Esophagus (tissue), 2 donors: ENCODE measurements at regions not wholly inside any gene's neighbourhood (a gene's known extent, or its start where the extent isn't known, plus 50 kb on each side); places are given as distances from the start of the nearest gene placed in this dataset.
"Not testable (repeated sequence)": the region's sequence is repeated elsewhere in the genome, so short reads cannot be mapped to it uniquely, and the experiment has no call there.

Source experiments
- H3K27ac ChIP-seq, 2 donors: one replicate each; pipeline ENCODE4 v1.5.1; 2013; ENCODE audit warnings: low read depth in 2 of 2, mild to moderate bottlenecking in 2 of 2, inconsistent platforms in 1 of 2, low read length in 1 of 2, moderate library complexity in 1 of 2
- H3K27me3 ChIP-seq, 2 donors: one replicate each; pipeline ENCODE4 v1.6.1; 2013; ENCODE audit warnings: low read length in 2 of 2, control low read depth in 1 of 2, mild to moderate bottlenecking in 1 of 2; ENCODE audit not compliant: insufficient read depth in 2 of 2, control insufficient read depth in 1 of 2
- H3K36me3 ChIP-seq, 2 donors: one replicate each; pipeline ENCODE4 v1.6.1; 2013; ENCODE audit warnings: low read length in 1 of 2; ENCODE audit not compliant: control insufficient read depth in 2 of 2, insufficient read depth in 2 of 2
- H3K4me1 ChIP-seq, 2 donors: one replicate each; pipeline ENCODE4 v1.6.1; 2013; ENCODE audit warnings: low read length in 1 of 2; ENCODE audit not compliant: control insufficient read depth in 2 of 2, insufficient read depth in 2 of 2
- H3K4me3 ChIP-seq, 2 donors: one replicate each; pipeline ENCODE4 v1.5.1; 2013; ENCODE audit warnings: low read length in 2 of 2, mild to moderate bottlenecking in 2 of 2, low read depth in 1 of 2, moderate library complexity in 1 of 2
- H3K9me3 ChIP-seq, 2 donors: one replicate each; pipeline ENCODE4 v1.6.1; 2013; ENCODE audit warnings: mild to moderate bottlenecking in 2 of 2, low read depth in 1 of 2, low read length in 1 of 2, moderate library complexity in 1 of 2; ENCODE audit not compliant: control insufficient read depth in 2 of 2, insufficient read depth in 1 of 2
- WGBS, 2 donors: extraction: QIAGEN DNeasy Blood & Tissue Kit; methylation state at CpG; one replicate each; pipeline ENCODE4 v1.1.7; 2013; 5-methylcytosine and 5-hydroxymethylcytosine counted together
- donor health status: healthy with polysubstance abuse.
- donor health status: Bipolar disorder and iron deficiency.

DNA sequence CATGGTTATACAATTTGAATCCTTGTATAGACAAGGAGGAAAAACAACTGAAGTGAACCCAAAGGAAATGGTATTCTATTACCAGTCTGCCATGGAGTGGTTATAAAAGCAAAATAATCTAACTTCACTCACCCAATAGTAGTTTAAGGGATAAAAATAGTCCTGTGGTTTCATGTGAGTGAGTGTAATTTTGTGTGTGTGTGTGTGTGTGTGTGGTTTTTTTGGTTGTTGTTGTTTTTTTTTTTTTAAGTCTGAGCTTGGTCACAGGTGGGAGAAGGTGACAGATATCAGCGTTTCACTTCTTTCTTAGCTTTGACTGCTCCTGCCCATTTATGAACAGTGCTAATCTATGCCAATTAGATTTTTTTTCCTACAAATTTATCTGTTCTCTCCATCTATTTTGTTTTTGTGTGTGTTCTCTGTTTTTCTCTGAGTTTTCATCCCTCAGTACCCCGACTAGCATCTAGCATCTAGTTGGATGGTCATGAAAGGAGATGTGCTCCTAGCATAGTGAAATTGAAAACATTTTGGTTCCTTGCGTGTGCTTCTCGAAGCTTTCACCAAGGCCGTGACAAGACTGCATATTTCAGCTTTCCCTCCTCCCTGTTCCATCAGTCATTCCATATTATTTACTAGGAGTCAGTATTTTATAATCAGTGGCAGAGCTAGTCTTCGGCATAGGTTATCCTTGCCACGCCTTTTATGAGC is 200.1 kb upstream of the DTNA start:
- no peak overlapping the region for H3K4me3 ChIP-seq
- H3K27ac ChIP-seq: no peak overlapping the region
- no peaks in the 10 kb centered on the region for H3K4me1 ChIP-seq
- no peaks in the 10 kb centered on the region for H3K36me3 ChIP-seq
- no peaks in the 10 kb centered on the region for H3K9me3 ChIP-seq
- WGBS, 2 donors: 84 to 89% methylated on average over 7 of the region's 7 CpGs
- H3K27me3 ChIP-seq: no peaks in the 10 kb centered on the region

DNA sequence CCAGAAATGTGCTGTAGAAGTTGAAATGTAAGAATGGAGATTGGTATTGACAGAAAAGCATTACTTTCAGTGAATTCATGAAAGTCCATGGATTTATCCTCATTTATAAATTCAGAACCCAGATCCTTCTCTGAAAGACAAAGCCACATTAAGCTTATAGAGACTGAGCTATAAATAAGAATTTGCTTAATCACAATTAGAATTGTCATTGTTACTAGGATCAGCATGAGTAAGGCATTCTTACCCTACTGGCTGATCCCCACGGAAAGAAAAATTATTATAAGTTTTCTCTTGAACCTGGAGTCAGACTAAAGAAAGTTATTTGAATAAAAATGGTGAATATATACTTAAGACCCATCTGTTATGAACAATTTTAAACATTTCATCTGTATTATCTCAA is 199.2 kb upstream of the DTNA start:
- WGBS, 2 donors: 40 to 55% methylated on average over 1 of the region's 1 CpG

DNA sequence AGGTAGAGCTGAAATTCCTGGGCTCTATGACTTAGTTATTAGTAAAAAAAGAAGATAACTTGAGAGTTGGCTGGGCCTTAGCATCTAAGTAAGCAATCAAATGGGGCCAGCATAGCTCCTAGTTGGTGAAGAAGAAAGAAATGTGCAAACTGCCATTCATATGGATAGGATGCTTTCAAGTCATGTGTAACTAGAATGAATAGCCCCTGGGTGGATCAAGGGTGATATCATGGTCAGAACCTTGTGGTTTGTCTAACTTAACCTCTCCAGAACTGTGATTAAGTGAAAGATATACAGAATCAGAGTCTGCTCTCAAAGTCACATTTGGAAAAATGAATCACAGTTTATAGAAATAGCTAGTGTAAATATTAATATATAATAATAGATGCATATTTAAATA is 198.7 kb upstream of the DTNA start:
- Histone ChIP-seq H3K4me1 (no peaks in the 10 kb centered on the region), H3K4me3 (no peak overlapping the region), H3K36me3 (no peaks in the 10 kb centered on the region), H3K27ac (no peak overlapping the region), H3K9me3 (no peaks in the 10 kb centered on the region), H3K27me3 (no peaks in the 10 kb centered on the region)

More for the DNA sequence above, 199.2 kb upstream of the DTNA start:
- Histone ChIP-seq H3K36me3 (no peaks in the 10 kb centered on the region), H3K4me3 (no peak overlapping the region), H3K27ac (no peak overlapping the region), H3K27me3 (no peaks in the 10 kb centered on the region), H3K9me3 (no peaks in the 10 kb centered on the region), H3K4me1 (no peaks in the 10 kb centered on the region)

DNA sequence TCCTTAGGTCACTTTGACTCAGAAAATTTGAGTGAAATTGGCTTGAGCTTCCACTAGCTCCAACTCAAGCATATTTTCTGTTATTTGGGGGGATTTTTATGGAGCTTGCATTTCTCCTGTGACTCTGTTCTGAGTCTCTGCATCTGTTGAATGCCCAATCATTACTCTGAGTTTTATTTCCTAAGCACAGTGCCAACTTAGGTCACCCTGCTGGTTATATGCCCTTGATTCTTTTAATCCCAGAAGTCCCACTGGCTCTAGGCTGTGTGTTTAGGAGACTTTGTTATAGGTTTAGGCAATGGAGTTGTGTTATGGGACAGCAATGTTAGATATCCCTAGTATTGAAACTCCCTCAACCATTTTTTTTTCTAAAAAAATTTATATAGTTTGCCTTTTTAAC is 198.2 kb upstream of the DTNA start:
- Histone ChIP-seq H3K36me3 (no peaks in the 10 kb centered on the region), H3K4me3 (no peak overlapping the region), H3K9me3 (no peaks in the 10 kb centered on the region), H3K4me1 (no peaks in the 10 kb centered on the region), H3K27ac (no peak overlapping the region), H3K27me3 (no peaks in the 10 kb centered on the region)

DNA sequence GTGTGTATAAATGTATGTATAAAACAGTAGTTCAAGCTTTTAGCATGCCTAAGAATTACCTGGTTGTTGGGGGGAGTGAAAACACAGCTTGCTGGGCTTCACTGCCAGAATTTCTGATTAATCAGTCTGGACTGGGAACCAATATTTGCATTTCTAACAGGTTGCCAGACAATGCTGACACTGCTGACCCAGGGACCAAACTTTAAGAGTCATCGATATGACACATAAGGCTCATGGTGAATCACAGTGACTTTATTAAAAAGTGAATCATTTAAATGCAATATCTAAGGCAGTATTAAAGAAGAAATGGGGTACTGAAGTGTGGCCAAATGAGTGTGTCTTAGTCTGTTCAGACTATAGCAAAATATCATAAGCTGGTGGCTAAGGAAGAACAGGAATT is 195.9 kb upstream of the DTNA start:
- Histone ChIP-seq H3K36me3 (no peaks in the 10 kb centered on the region), H3K4me1 (no peaks in the 10 kb centered on the region), H3K4me3 (no peak overlapping the region), H3K9me3 (no peaks in the 10 kb centered on the region), H3K27ac (no peak overlapping the region), H3K27me3 (no peaks in the 10 kb centered on the region)
- 77 to 86% methylated on average over 1 of the region's 1 CpG for WGBS, 2 donors

DNA sequence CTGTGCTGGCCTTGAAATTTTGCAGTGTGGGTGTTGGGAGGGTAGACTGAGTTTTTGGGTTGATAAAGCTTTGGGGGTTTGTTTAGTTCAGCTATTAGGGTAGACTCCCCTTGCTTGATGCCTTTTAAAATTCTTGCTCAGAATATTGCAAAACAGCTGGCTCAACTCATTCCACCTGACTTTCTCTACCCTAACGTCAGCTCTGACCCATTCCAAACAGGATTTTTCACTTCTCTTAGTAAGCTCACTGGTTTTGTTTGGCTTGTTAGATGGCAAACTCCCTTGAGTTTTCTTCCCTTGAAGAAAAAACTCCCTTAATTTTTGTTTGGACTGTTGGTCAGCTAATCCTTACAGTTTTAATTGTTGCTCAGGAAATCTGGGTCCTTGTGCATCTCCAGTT is 195.1 kb upstream of the DTNA start:
- Histone ChIP-seq H3K4me1 (no peaks in the 10 kb centered on the region), H3K4me3 (no peak overlapping the region), H3K36me3 (no peaks in the 10 kb centered on the region), H3K27me3 (no peaks in the 10 kb centered on the region), H3K9me3 (no peaks in the 10 kb centered on the region), H3K27ac (no peak overlapping the region)
- WGBS, 2 donors: 39 to 50% methylated on average over 1 of the region's 1 CpG

DNA sequence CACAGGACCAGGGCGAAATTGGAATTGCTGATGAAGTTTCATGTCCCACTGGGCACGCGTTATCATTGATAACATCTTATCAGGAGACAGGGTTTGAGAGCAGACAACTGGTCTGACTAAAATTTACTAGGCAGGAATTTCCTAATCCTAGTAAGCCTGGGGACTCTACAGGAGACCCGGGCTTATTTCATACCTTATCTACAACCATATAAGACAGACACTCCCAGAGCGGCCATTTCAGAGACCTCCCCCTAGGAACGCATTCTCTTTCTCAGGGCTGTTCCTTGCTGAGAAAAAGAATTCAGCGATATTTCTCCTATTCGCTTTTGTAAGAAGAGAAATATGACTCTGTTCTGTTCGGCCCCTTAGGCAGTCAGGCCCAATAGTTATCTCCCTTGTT is 193.7 kb upstream of the DTNA start:
- H3K9me3 ChIP-seq, H3K36me3 ChIP-seq, H3K4me3 ChIP-seq, H3K27ac ChIP-seq, H3K4me1 ChIP-seq, H3K27me3 ChIP-seq: not testable (repeated sequence)
- WGBS, 2 donors: 81 to 92% methylated on average over 9 of the region's 9 CpGs

DNA sequence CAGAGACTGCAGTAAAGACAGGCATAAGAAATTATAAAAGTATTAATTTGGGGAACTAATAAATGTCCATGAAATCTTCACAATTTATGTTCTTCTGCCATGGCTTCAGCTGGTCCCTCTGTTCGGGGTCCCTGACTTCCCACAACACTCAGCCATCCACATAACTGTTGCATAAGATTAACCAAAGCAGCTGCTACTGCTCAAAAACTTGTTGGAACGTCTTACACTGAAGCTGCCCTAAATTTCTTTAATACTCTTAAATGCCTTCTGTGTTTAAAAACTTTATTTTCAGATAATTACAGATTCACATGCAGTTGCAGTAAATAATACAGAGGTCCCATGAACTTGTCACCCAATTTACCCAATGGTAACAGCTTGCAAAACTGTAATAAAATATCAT is 193.1 kb upstream of the DTNA start:
- WGBS, 2 donors: 71 to 76% methylated on average over 2 of the region's 2 CpGs
- H3K4me3 ChIP-seq, H3K4me1 ChIP-seq: not testable (repeated sequence)

DNA sequence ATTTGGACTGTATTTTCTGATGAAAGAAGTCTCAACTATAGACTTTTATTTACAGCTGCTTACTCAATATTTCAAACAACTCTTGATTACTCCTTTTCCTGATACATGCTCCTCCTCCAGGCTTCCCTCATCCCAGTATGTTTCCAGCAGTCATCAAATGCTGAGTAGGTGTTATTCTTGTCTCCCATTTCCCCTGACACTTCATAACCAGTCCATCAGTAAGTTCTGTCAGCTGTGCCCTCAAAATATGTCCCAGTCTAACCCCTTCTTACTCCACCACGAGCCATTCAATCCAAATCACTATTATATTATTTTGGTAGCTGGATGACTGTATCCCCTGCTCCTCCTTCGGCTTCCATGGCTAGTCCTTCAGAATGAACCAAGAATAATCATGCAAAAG is 189.1 kb upstream of the DTNA start:
- Histone ChIP-seq H3K27ac (no peak overlapping the region), H3K4me3 (no peak overlapping the region), H3K27me3 (no peaks in the 10 kb centered on the region), H3K9me3 (no peaks in the 10 kb centered on the region), H3K36me3 (no peaks in the 10 kb centered on the region), H3K4me1 (no peaks in the 10 kb centered on the region)
- 77 to 83% methylated on average over 2 of the region's 2 CpGs for WGBS, 2 donors

More for the DNA sequence above, 193.1 kb upstream of the DTNA start:
- H3K27ac ChIP-seq, H3K36me3 ChIP-seq, H3K27me3 ChIP-seq, H3K9me3 ChIP-seq: not testable (repeated sequence)

DNA sequence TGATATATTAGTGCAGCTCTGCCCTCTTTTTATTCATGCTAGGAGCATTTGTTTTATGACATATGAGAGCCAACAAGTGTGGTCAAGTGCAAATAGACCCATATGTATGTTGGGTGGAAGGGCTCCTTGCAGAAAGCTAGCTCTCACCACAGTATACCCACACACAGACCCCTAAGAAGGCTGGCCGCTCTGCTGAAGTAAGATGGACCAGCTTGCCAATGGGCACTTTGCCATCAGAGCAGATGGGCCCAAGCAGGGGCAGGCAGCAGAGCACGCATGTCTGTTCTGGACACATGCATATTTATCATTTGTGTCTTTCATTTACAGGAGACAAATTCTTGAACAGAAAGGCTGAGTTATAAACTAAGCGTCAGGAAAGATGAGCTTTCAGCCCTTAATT is 187.5 kb upstream of the DTNA start:
- H3K27me3 ChIP-seq: no peaks in the 10 kb centered on the region
- H3K4me1 ChIP-seq: no peaks in the 10 kb centered on the region
- H3K27ac ChIP-seq: no peak overlapping the region
- H3K36me3 ChIP-seq: no peaks in the 10 kb centered on the region
- no peaks in the 10 kb centered on the region for H3K9me3 ChIP-seq
- WGBS, 2 donors: 57 to 67% methylated on average over 3 of the region's 3 CpGs
- no peak overlapping the region for H3K4me3 ChIP-seq
